GM23248 (cell line): ENCODE measurements at regions not wholly inside any gene's neighbourhood (a gene's known extent, or its start where the extent isn't known, plus 50 kb on each side); places are given as distances from the start of the nearest gene placed in this dataset.

Experiments used
- EZH2 ChIP-seq: fragments of 200-600 bp; sonication (generic); IDR thresholded peaks from 2 replicates; pipeline ENCODE4 v1.6.1; 2018; ENCODE audit warnings: antibody characterized with exemption, mild to moderate bottlenecking; ENCODE audit not compliant: insufficient read depth, poor library complexity, severe bottlenecking
- EZH2phosphoT487 ChIP-seq: fragments of 200-600 bp; sonication (generic); IDR thresholded peaks from 2 replicates; pipeline ENCODE4 v1.6.1; 2018; ENCODE audit warnings: antibody characterized with exemption, moderate library complexity, mild to moderate bottlenecking, low read depth; ENCODE audit not compliant: insufficient read depth

DNA sequence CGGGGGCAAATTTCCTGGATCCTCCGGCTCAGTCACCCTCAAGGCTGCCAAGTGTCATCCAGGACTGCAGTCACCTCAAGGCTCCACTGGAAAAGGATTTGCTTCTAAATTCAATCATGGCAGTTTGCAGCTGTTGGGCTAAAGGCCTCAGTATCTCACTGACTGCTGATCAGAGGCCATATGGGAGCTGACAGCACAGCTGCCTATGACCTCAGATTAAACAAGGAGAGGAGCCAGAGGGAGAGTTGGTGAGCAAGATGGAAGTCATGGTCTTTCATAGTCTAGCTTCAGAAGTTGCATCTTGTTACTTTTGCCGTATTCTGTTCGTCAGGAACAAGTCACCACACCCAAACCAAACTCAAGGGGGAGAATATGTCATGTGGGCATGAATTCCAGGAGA lies 849.7 kb downstream of the UQCRFS1 start:
- TF ChIP-seq EZH2 (no peak), EZH2phosphoT487 (no peak)
